PFSK-1 (cell line): ENCODE measurements at regions not wholly inside any gene's neighbourhood (a gene's known extent, or its start where the extent isn't known, plus 50 kb on each side); places are given as distances from the start of the nearest gene placed in this dataset.

Experiments used
- FOXP2 ChIP-seq: optimal IDR thresholded peaks from 2 replicates; pipeline ENCODE3; 2011; ENCODE audit warnings: borderline replicate concordance, control low read depth, inconsistent platforms; ENCODE audit not compliant: insufficient read depth; ENCODE audit errors: extremely low read length, extremely low read depth
- POLR2AphosphoS5 ChIP-seq: IDR thresholded peaks from 2 replicates; pipeline ENCODE4 v1.6.1; 2012; ENCODE audit warnings: low read depth, mild to moderate bottlenecking, control low read depth, low read length, moderate library complexity
- SIN3A ChIP-seq: IDR thresholded peaks from 2 replicates; pipeline ENCODE4 v1.6.1; 2012; ENCODE audit warnings: mild to moderate bottlenecking, low read length, moderate library complexity, borderline replicate concordance; ENCODE audit not compliant: insufficient read depth
- TAF1 ChIP-seq: IDR thresholded peaks from 2 replicates; pipeline ENCODE4 v1.6.1; 2012; ENCODE audit warnings: low read length, control low read depth, borderline replicate concordance; ENCODE audit not compliant: insufficient read depth
- TF ChIP-seq, protein P1 (sequence below), 2 experiments: IDR thresholded peaks; 2 replicates each; pipeline versions ENCODE4 v1.6.1 to v1.8.0; 2011 to 2012; ENCODE audit warnings: low read depth in 2 of 2, low read length in 2 of 2, control low read depth in 1 of 2, inconsistent platforms in 1 of 2, mild to moderate bottlenecking in 1 of 2, moderate library complexity in 1 of 2; ENCODE audit not compliant: insufficient read depth in 1 of 2

DNA sequence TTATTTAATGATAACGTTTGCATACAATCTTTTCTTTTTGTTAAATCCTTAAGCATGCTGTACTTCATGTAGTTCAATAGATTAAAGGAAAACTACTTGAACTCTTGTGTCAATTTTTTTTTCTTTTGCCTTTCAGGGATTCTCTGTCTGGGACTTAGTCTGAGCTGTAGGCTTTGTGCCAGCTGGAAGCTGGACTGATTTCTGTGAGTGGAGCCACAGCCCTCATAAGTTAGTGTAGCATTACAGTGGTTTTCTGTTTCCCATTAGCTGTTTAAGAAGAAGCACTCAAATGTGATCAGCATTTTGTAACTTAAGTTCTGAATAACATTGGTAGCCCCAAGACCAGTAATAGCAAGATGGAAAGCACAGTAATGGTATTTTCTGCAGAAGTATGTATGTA, 330.6 kb upstream of the MEF2C start:
- TF ChIP-seq POLR2AphosphoS5 (no peak), FOXP2 (no peak), SIN3A (no peak), TAF1 (no peak)
- TF ChIP-seq, protein P1, sequence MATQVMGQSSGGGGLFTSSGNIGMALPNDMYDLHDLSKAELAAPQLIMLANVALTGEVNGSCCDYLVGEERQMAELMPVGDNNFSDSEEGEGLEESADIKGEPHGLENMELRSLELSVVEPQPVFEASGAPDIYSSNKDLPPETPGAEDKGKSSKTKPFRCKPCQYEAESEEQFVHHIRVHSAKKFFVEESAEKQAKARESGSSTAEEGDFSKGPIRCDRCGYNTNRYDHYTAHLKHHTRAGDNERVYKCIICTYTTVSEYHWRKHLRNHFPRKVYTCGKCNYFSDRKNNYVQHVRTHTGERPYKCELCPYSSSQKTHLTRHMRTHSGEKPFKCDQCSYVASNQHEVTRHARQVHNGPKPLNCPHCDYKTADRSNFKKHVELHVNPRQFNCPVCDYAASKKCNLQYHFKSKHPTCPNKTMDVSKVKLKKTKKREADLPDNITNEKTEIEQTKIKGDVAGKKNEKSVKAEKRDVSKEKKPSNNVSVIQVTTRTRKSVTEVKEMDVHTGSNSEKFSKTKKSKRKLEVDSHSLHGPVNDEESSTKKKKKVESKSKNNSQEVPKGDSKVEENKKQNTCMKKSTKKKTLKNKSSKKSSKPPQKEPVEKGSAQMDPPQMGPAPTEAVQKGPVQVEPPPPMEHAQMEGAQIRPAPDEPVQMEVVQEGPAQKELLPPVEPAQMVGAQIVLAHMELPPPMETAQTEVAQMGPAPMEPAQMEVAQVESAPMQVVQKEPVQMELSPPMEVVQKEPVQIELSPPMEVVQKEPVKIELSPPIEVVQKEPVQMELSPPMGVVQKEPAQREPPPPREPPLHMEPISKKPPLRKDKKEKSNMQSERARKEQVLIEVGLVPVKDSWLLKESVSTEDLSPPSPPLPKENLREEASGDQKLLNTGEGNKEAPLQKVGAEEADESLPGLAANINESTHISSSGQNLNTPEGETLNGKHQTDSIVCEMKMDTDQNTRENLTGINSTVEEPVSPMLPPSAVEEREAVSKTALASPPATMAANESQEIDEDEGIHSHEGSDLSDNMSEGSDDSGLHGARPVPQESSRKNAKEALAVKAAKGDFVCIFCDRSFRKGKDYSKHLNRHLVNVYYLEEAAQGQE (IDR thresholded peaks at IDR 0.05; ENCODE audit: insufficient read depth in 1 of 2, low read depth in 2 of 2, low read length in 2 of 2), result no peak

DNA sequence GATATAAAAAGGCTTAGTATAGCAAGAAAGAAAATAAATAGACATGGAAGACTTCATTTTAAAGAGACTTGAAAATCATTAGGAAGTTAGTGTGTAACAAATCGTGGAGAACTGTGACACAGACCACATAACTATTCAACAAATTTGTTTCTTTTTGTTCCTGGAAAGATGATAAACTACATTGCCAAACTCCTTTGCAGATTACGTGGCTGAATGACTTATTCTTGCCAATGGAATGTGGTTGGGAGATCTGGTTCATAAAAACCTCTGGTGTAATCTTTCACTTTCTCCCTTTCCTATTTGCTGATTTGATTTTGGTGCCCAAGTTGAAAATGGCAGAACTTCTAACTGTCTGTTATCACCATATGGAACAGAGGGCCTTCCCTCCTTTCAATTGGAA, 328.9 kb upstream of the MEF2C start:
- TF ChIP-seq FOXP2 (no peak), SIN3A (no peak), TAF1 (no peak), POLR2AphosphoS5 (no peak)
- TF ChIP-seq, protein P1 (IDR thresholded peaks at IDR 0.05; ENCODE audit: insufficient read depth in 1 of 2, low read depth in 2 of 2, low read length in 2 of 2), result no peak

DNA sequence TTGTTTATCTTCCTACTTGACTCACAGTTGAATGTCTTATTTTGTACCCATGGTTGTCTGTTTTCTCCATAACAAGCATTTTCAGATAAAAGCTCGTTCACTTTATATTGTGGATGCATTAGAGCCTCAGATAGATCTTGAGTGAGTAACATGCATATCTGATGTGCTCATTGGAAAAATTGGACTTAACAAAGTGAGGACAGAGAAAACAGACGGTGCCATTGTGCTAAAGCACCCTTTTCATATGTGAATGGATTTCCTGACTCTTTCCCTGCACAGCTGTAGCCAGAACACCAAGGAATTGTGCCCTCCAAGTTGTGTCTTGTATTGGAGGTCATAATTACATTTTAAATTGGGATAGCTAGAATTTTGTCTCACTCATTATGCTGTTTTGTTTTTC, 325.8 kb upstream of the MEF2C start:
- TF ChIP-seq POLR2AphosphoS5 (no peak), TAF1 (no peak), FOXP2 (no peak), SIN3A (no peak)
- TF ChIP-seq, protein P1 (IDR thresholded peaks at IDR 0.05; ENCODE audit: insufficient read depth in 1 of 2, low read depth in 2 of 2, low read length in 2 of 2), result no peak

DNA sequence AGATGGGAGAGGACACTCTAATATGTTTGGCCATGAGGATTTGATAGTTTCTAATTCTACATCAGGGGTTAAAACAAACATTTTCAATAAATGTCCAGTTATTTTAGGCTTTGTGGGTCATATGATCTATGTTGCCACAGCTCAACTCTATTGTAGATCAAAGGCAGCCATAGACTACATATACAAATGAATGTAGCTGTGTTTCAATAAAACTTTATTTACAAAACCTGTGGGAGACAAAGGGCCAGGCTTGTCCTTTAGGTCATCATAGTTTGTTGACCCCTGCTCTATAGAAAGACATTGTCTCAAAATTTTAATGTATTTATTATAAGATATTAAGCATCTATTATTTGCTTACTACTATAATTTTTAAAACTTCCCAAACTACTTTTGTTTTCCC, 325.4 kb upstream of the MEF2C start:
- no peak for TF ChIP-seq SIN3A

DNA sequence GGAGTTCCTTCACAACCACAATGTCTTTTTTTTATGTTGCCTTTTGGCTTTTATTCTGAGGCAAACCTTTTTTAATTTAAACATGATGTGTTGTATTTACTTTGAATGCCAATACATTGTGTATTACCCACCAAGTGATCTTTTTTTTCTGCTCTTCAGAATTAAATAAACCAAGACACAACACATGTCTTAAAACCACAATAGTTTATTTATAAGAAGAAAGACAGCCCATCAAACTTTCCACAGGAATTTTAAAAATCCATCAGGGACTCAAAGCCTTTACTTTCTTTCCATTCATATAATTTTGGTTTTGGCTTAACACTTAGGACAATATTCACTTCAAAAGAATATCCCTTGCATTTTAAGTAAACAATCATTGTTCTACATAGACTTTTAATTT, 321.8 kb upstream of the MEF2C start:
- no peak for TF ChIP-seq FOXP2
- no peak for TF ChIP-seq POLR2AphosphoS5
- TF ChIP-seq, protein P1 (IDR thresholded peaks at IDR 0.05; ENCODE audit: insufficient read depth in 1 of 2, low read depth in 2 of 2, low read length in 2 of 2), result no peak

DNA sequence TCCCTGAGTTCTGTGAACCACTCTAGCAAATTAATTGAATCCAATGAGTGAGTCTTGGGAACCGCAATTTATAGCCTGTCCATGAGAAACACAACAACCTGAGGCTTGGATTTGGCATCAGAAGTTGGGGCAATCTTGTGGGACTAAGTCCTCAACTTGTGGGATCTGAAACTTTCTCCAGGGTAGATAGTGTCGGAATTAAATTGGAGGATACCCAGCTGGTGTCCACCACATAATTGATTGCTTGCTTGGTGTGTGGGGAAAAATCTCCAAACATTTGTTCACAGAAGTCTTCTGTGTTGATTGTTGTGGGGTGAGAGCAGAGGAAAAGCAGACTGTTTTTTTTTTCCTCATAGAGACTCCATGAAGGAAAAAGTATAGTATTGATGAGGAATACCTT, 320.6 kb upstream of the MEF2C start:
- TF ChIP-seq POLR2AphosphoS5 (no peak), SIN3A (no peak), TAF1 (no peak), FOXP2 (no peak)
- TF ChIP-seq, protein P1 (IDR thresholded peaks at IDR 0.05; ENCODE audit: insufficient read depth in 1 of 2, low read depth in 2 of 2, low read length in 2 of 2), result no peak
